ENCODE measurements at regions not wholly inside any gene's neighbourhood (a gene's known extent, or its start where the extent isn't known, plus 50 kb on each side); places are given as distances from the start of the nearest gene placed in this dataset.

- H3F3A ChIP-seq (ENCODE audit: low read length, unreplicated experiment): no peaks in the 10 kb centered on the region
- no peak overlapping the region for H3K4me2 ChIP-seq (ENCODE audit: low read length)
- intact Hi-C loops (cut with micrococcal nuclease): no loop called here
- no peak overlapping the region for H3K4me3 ChIP-seq (ENCODE audit: low read length)
- no peaks in the 10 kb centered on the region for H3K79me2 ChIP-seq (ENCODE audit: low read length)
- no peaks in the 10 kb centered on the region for H4K20me1 ChIP-seq (ENCODE audit: low read length)
- no peak overlapping the region for H2AFZ ChIP-seq (ENCODE audit: low read length)
- no peaks in the 10 kb centered on the region for H3K4me1 ChIP-seq (ENCODE audit: insufficient read depth, low read length)
- H3K9me2 ChIP-seq (replicated peaks; ENCODE audit: low read length): no peaks in the 10 kb centered on the region
- POLR2A ChIA-PET (ENCODE audit: unreplicated experiment): no interaction called here
- no TSS peak for BruUV-seq (replicated peaks)
- no peaks in the 10 kb centered on the region for H3K9me3 ChIP-seq (ENCODE audit: low read length)
- DNase-seq (no peak), ATAC-seq (no peak)
- H3K27ac ChIP-seq (ENCODE audit: low read length): no peak overlapping the region
- TF ChIP-seq EZH2phosphoT487 (IDR thresholded peaks at IDR 0.05; ENCODE audit: borderline replicate concordance, low read length) (no peak), EZH2 (IDR thresholded peaks at IDR 0.05; ENCODE audit: low read length, unreplicated experiment) (no peak)
- TF ChIP-seq, protein P1, sequence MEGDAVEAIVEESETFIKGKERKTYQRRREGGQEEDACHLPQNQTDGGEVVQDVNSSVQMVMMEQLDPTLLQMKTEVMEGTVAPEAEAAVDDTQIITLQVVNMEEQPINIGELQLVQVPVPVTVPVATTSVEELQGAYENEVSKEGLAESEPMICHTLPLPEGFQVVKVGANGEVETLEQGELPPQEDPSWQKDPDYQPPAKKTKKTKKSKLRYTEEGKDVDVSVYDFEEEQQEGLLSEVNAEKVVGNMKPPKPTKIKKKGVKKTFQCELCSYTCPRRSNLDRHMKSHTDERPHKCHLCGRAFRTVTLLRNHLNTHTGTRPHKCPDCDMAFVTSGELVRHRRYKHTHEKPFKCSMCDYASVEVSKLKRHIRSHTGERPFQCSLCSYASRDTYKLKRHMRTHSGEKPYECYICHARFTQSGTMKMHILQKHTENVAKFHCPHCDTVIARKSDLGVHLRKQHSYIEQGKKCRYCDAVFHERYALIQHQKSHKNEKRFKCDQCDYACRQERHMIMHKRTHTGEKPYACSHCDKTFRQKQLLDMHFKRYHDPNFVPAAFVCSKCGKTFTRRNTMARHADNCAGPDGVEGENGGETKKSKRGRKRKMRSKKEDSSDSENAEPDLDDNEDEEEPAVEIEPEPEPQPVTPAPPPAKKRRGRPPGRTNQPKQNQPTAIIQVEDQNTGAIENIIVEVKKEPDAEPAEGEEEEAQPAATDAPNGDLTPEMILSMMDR (conservative IDR thresholded peaks at IDR 0.05; ENCODE audit: low read depth, low read length): no peak
- H3K9ac ChIP-seq (ENCODE audit: low read length): no peak overlapping the region
- H3K36me3 ChIP-seq (ENCODE audit: low read depth, low read length): no peaks in the 10 kb centered on the region
- CTCF ChIA-PET: no interaction called here
- no peaks in the 10 kb centered on the region for H3K27me3 ChIP-seq (ENCODE audit: low read length)
These were observed 557.6 kb upstream of the PKN2 start for GRCh38 chr1:88126467-88126866.

DNA sequence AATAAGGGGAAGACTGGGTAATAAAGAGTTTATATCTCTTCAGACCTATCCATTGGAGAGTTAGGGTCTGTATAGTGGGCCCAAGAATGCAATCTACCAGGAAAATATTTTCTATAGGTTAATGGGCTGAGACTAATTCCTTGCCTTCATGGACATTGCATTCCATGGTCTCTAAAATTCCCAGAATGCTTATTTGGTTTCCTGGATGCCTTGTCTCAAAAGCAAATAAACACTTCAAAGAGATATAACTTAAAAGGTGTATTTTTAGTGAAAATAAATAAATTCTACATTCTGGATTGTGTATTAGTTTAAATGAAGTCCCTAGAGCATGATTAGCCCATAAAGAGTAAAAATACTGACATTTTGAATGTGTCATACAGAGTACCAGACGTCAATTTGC, 550.1 kb upstream of the PKN2 start:
- no peak for DNase-seq
- no peaks in the 10 kb centered on the region for H3K79me2 ChIP-seq (ENCODE audit: low read length)
- H3K4me3 ChIP-seq (ENCODE audit: low read length): no peak overlapping the region
- intact Hi-C loops (cut with micrococcal nuclease): no loop called here
- H4K20me1 ChIP-seq (ENCODE audit: low read length): no peaks in the 10 kb centered on the region
- H3K36me3 ChIP-seq (ENCODE audit: low read depth, low read length): no peaks in the 10 kb centered on the region
- no TSS peak for BruUV-seq (replicated peaks)
- H3K27ac ChIP-seq (ENCODE audit: low read length): no peak overlapping the region
- POLR2A ChIA-PET (ENCODE audit: unreplicated experiment): no interaction called here
- CTCF ChIA-PET: no interaction called here
- no peaks in the 10 kb centered on the region for H3K4me1 ChIP-seq (ENCODE audit: insufficient read depth, low read length)
- H3F3A ChIP-seq (ENCODE audit: low read length, unreplicated experiment): no peaks in the 10 kb centered on the region
- H3K9me2 ChIP-seq (replicated peaks; ENCODE audit: low read length): no peaks in the 10 kb centered on the region
- no peaks in the 10 kb centered on the region for H3K9me3 ChIP-seq (ENCODE audit: low read length)
- TF ChIP-seq, protein P1 (conservative IDR thresholded peaks at IDR 0.05; ENCODE audit: low read depth, low read length): no peak
- TF ChIP-seq EZH2phosphoT487 (IDR thresholded peaks at IDR 0.05; ENCODE audit: borderline replicate concordance, low read length): no peak
- no peak for TF ChIP-seq EZH2 (IDR thresholded peaks at IDR 0.05; ENCODE audit: low read length, unreplicated experiment)
- ATAC-seq: no peak
- H3K9ac ChIP-seq (ENCODE audit: low read length): no peak overlapping the region
- no peak overlapping the region for H3K4me2 ChIP-seq (ENCODE audit: low read length)
- H3K27me3 ChIP-seq (ENCODE audit: low read length): no peaks in the 10 kb centered on the region
- H2AFZ ChIP-seq (ENCODE audit: low read length): no peak overlapping the region

GRCh38 chr1:88134983-88135921, 548.8 kb upstream of the PKN2 start:
- TF ChIP-seq, protein P1 (conservative IDR thresholded peaks at IDR 0.05; ENCODE audit: low read depth, low read length): no peak

More at GRCh38 chr1:88134983-88135921, 548.8 kb upstream of the PKN2 start:
- ATAC-seq: no peak
- intact Hi-C loops (cut with micrococcal nuclease): no loop called here
- Histone ChIP-seq H2AFZ (ENCODE audit: low read length) (no peak overlapping the region), H3K79me2 (ENCODE audit: low read length) (no peaks in the 10 kb centered on the region), H3K9me2 (replicated peaks; ENCODE audit: low read length) (no peaks in the 10 kb centered on the region), H3K9me3 (ENCODE audit: low read length) (no peaks in the 10 kb centered on the region), H4K20me1 (ENCODE audit: low read length) (no peaks in the 10 kb centered on the region), H3K36me3 (ENCODE audit: low read depth, low read length) (no peaks in the 10 kb centered on the region), H3K4me3 (ENCODE audit: low read length) (no peak overlapping the region), H3K27ac (ENCODE audit: low read length) (no peak overlapping the region), H3F3A (ENCODE audit: low read length, unreplicated experiment) (no peaks in the 10 kb centered on the region), H3K27me3 (ENCODE audit: low read length) (no peaks in the 10 kb centered on the region), H3K9ac (ENCODE audit: low read length) (no peak overlapping the region), H3K4me1 (ENCODE audit: insufficient read depth, low read length) (no peaks in the 10 kb centered on the region), H3K4me2 (ENCODE audit: low read length) (no peak overlapping the region)
- no TSS peak for BruUV-seq (replicated peaks)
- POLR2A ChIA-PET (ENCODE audit: unreplicated experiment): no interaction called here
- CTCF ChIA-PET: no interaction called here
- DNase-seq: no peak

Measured in PC-3 (cell line).